PC-9 (cell line): ENCODE measurements at regions not wholly inside any gene's neighbourhood (a gene's known extent, or its start where the extent isn't known, plus 50 kb on each side); places are given as distances from the start of the nearest gene placed in this dataset.
A peak's percentile ranks its signal among the peaks of the same experiment; 100 is the strongest.

Experiments
- BruUV-seq: library from RNA; stranded (reverse); fragments of 400-500 nt; replicated peaks from 2 replicates; lab custom pipeline; 2021; lab: Mats Ljungman, UMichigan
- CTCF ChIA-PET: fragments of 300-600 bp; sonication (Branson Sonifier 250); formaldehyde crosslinking; loops from one replicate; lab custom pipeline; 2022; ENCODE audit warnings: antibody characterized with exemption; lab: Charles Lee
- POLR2A ChIA-PET: fragments of 300-600 bp; sonication (Branson Sonifier 250); formaldehyde crosslinking; loops from one replicate; lab custom pipeline; 2022; ENCODE audit warnings: antibody characterized with exemption; ENCODE audit not compliant: unreplicated experiment; lab: Charles Lee
- DNase-seq, 2 experiments: peaks; one replicate each; pipeline versions ENCODE4 v3.0.0 to v3.0.0-alpha.2; 2015 to 2022; ENCODE audit warnings: mixed read lengths in 1 of 2
- H2AFZ ChIP-seq: fragments of 200-600 bp; sonication (generic); 2 replicates; pipeline ENCODE4 v1.8.1; 2017; ENCODE audit warnings: antibody characterized with exemption
- H3F3A ChIP-seq: fragments of 200-600 bp; sonication (generic); 2 replicates; pipeline ENCODE4 v1.8.1; 2017; ENCODE audit warnings: antibody characterized with exemption, mild to moderate bottlenecking, low read depth; ENCODE audit not compliant: insufficient read depth
- H3K27ac ChIP-seq: fragments of 200-600 bp; sonication (generic); 2 replicates; pipeline ENCODE4 v1.6.1; 2016; ENCODE audit warnings: mixed run types
- H3K27me3 ChIP-seq: fragments of 200-600 bp; sonication (generic); 2 replicates; pipeline ENCODE4 v1.6.1; 2016; ENCODE audit warnings: low read depth, mixed run types; ENCODE audit not compliant: insufficient read depth
- H3K36me3 ChIP-seq: fragments of 200-600 bp; sonication (generic); 2 replicates; pipeline ENCODE4 v1.6.1; 2016; ENCODE audit warnings: low read depth, mixed run types
- H3K4me1 ChIP-seq: fragments of 200-600 bp; sonication (generic); replicated peaks from 2 replicates; pipeline ENCODE4 v1.6.1; 2016; ENCODE audit warnings: mixed run types; ENCODE audit not compliant: insufficient read depth
- H3K4me2 ChIP-seq: fragments of 200-600 bp; sonication (generic); 2 replicates; pipeline ENCODE4 v1.6.1; 2017; ENCODE audit warnings: mixed run types
- H3K4me3 ChIP-seq: fragments of 200-600 bp; sonication (generic); 2 replicates; pipeline ENCODE4 v1.6.1; 2016; ENCODE audit warnings: mixed run types
- H3K79me2 ChIP-seq: fragments of 200-600 bp; sonication (generic); 2 replicates; pipeline ENCODE4 v1.6.1; 2017; ENCODE audit warnings: low read depth, mixed run types
- H3K9me2 ChIP-seq: fragments of 200-600 bp; sonication (generic); 2 replicates; pipeline ENCODE4 v1.8.1; 2017; ENCODE audit warnings: mild to moderate bottlenecking; ENCODE audit not compliant: insufficient read depth
- H3K9me3 ChIP-seq: fragments of 200-600 bp; sonication (generic); 2 replicates; pipeline ENCODE4 v1.8.1; 2016; ENCODE audit warnings: low read depth; ENCODE audit not compliant: insufficient read depth
- H4K20me1 ChIP-seq: fragments of 200-600 bp; sonication (generic); 2 replicates; pipeline ENCODE4 v1.8.1; 2017; ENCODE audit not compliant: insufficient read depth
- EZH2 ChIP-seq: fragments of 200-600 bp; sonication (generic); IDR thresholded peaks from 2 replicates; pipeline ENCODE4 v1.8.0; 2017; ENCODE audit warnings: antibody characterized with exemption, low read depth
- intact Hi-C: fragments of 100-400 bp; cut with micrococcal nuclease; formaldehyde crosslinking; loops from one replicate; pipeline ENCODE4 v1.10.0; 2022; ENCODE audit not compliant: unreplicated experiment
- TF ChIP-seq, protein P1 (sequence below): fragments of 200-600 bp; sonication (generic); conservative IDR thresholded peaks from 2 replicates; pipeline ENCODE4 v1.6.1; 2017; ENCODE audit warnings: mixed run types, antibody characterized with exemption, mild to moderate bottlenecking, moderate library complexity

DNA sequence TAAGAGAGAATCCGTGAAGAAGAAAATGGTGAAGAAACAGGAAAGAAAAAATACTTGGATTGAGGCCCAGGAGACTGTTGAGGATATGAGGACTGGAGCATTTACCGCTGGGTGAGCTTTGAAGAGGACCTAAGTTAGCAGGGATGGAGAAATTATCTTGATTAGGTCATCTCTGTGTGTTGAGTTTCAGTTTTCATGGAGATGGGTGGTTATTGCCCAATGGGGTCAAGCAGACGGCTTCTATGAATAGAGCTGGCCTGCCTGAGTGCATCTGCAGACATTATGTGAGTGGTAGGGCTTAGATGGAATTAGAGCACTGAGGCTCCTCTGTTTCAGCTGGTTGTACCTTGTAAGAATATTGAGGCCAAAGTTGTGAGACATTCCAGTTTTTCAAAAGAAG is 245.4 kb upstream of the FBXL7 start:
- intact Hi-C loops = no loop called here
- no peak for DNase-seq
- H3K27me3 ChIP-seq = peaks cover 7% of the 10 kb centered on the region; the same call in 1 of the 2 replicates
- no TSS peak for BruUV-seq
- TF ChIP-seq EZH2 = no peak
- TF ChIP-seq, protein P1, sequence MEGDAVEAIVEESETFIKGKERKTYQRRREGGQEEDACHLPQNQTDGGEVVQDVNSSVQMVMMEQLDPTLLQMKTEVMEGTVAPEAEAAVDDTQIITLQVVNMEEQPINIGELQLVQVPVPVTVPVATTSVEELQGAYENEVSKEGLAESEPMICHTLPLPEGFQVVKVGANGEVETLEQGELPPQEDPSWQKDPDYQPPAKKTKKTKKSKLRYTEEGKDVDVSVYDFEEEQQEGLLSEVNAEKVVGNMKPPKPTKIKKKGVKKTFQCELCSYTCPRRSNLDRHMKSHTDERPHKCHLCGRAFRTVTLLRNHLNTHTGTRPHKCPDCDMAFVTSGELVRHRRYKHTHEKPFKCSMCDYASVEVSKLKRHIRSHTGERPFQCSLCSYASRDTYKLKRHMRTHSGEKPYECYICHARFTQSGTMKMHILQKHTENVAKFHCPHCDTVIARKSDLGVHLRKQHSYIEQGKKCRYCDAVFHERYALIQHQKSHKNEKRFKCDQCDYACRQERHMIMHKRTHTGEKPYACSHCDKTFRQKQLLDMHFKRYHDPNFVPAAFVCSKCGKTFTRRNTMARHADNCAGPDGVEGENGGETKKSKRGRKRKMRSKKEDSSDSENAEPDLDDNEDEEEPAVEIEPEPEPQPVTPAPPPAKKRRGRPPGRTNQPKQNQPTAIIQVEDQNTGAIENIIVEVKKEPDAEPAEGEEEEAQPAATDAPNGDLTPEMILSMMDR = no peak
- no peaks in the 10 kb centered on the region for H3K9me2 ChIP-seq
- no peaks in the 10 kb centered on the region for H4K20me1 ChIP-seq
- ChIA-PET POLR2A (no interaction called here), CTCF (no interaction called here)
- H3F3A ChIP-seq = no peaks in the 10 kb centered on the region
- no peak overlapping the region for H3K4me2 ChIP-seq
- no peak overlapping the region for H3K27ac ChIP-seq
- no peaks in the 10 kb centered on the region for H3K9me3 ChIP-seq
- H3K4me3 ChIP-seq = no peak overlapping the region
- H3K36me3 ChIP-seq = no peaks in the 10 kb centered on the region
- no peak overlapping the region for H2AFZ ChIP-seq
- no peaks in the 10 kb centered on the region for H3K79me2 ChIP-seq
- no peaks in the 10 kb centered on the region for H3K4me1 ChIP-seq

DNA sequence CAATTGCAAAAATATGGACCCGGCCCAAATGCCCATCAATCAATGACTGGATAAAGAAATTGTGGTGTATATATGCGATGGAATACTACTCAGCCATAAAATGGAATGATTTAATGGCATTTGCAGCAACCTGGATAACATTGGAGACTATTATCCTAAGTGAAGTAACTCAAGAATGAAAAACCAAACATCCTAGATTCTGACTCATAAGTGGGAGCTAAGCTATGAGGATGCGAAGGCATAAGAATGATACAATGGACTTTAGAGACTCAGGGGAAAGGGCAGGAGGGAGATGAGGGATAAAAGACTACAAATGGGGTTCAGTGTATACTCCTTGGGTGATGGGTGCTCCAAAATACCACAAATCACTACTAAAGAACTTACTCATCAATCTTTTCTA is 247.6 kb upstream of the FBXL7 start:
- no peaks in the 10 kb centered on the region for H3K36me3 ChIP-seq
- no peak overlapping the region for H3K4me2 ChIP-seq
- intact Hi-C loops = no loop called here
- H3K27me3 ChIP-seq = no peaks in the 10 kb centered on the region
- no peaks in the 10 kb centered on the region for H3F3A ChIP-seq
- H3K79me2 ChIP-seq = no peaks in the 10 kb centered on the region
- no peaks in the 10 kb centered on the region; the same call in 1 of the 2 replicates for H3K9me3 ChIP-seq
- POLR2A ChIA-PET = no interaction called here
- no peak for DNase-seq
- H3K9me2 ChIP-seq = no peaks in the 10 kb centered on the region
- TF ChIP-seq, protein P1 = no peak
- no peak for TF ChIP-seq EZH2
- no peak overlapping the region for H2AFZ ChIP-seq
- H4K20me1 ChIP-seq = no peaks in the 10 kb centered on the region
- H3K4me3 ChIP-seq = no peak overlapping the region
- no peak overlapping the region for H3K27ac ChIP-seq
- BruUV-seq = no TSS peak
- CTCF ChIA-PET = no interaction called here
- H3K4me1 ChIP-seq = peaks cover 7% of the 10 kb centered on the region; the same call in 1 of the 2 replicates

DNA sequence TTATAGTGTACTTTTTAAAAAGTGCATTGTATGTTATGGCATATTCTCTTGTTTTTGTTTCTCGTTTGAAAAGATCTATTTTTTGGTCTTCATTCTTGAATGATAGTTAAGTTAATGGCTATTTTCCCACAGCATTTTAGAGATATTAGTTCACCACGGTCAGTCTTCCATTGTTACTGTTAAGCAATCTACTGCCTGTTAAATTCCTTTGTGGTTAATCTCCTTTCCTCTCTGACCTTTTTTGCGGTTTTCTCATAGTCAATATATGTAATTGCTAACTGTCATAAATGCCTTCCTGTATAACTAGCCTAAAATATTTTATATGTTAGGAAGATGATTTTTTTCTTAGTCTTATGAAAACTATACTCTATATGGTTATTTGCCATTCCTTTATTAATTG is 250.8 kb upstream of the FBXL7 start:
- ChIA-PET CTCF (no interaction called here), POLR2A (no interaction called here)
- Histone ChIP-seq H3K36me3 (no peaks in the 10 kb centered on the region), H4K20me1 (no peaks in the 10 kb centered on the region), H3K4me1 (peaks cover 7% of the 10 kb centered on the region; the same call in 1 of the 2 replicates), H2AFZ (no peak overlapping the region), H3K4me2 (no peak overlapping the region), H3F3A (no peaks in the 10 kb centered on the region), H3K9me3 (peaks cover 2% of the 10 kb centered on the region; the same call in 1 of the 2 replicates), H3K9me2 (no peaks in the 10 kb centered on the region), H3K79me2 (no peaks in the 10 kb centered on the region), H3K27ac (no peak overlapping the region), H3K27me3 (no peaks in the 10 kb centered on the region), H3K4me3 (no peak overlapping the region)
- DNase-seq = peak in 1 of 2 experiments; percentile 44
- TF ChIP-seq, protein P1 = no peak
- TF ChIP-seq EZH2 = no peak
- intact Hi-C loops = no loop called here
- no TSS peak for BruUV-seq
